ENCODE measurements at regions not wholly inside any gene's neighbourhood (a gene's known extent, or its start where the extent isn't known, plus 50 kb on each side); places are given as distances from the start of the nearest gene placed in this dataset.
"Not testable (repeated sequence)": the region's sequence is repeated elsewhere in the genome, so short reads cannot be mapped to it uniquely, and the experiment has no call there.

DNA sequence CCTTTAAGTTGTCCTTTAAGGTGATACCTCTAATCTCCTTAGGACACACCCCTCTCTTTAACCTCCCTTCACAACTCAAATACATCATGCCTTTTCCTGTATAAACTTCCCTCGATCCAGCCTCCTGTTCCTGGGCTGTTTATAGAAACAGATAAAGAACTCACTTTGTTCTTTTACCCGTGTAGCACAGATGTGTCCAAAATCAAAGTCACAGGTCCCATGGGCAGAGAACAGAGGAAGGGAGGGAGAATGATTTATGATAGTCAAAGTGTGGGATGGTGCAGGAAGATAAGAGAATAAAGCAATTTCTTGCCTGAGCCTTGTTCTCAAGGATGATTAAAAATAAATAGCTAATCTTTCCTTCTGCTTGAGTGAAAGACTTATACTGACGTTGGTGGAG, 50.3 kb upstream of the CABCOCO1 start:
- in situ Hi-C loops (cut with HindIII; ENCODE audit: low sequenced_read_pairs): no loop called here

DNA sequence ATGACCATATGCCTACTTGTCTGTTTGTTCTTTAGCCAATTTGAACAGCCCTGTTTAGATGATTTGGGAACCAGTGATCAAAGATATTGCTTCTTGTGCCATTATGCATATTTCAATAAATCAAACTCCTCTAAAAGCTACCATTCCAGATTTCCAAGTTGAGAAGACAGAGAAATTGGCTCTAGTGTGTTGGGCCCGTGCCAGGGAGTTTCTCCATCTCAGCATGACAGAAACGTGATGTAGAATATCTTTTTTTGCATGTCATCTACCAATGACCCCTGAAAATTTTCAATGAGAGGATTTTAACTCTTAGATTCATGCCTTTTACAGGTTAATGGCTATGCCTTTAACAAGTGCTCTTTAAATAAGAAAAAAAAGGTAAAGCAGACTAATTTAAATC, 50.7 kb upstream of the CABCOCO1 start:
- in situ Hi-C loops (cut with HindIII; ENCODE audit: low sequenced_read_pairs): no loop called here

DNA sequence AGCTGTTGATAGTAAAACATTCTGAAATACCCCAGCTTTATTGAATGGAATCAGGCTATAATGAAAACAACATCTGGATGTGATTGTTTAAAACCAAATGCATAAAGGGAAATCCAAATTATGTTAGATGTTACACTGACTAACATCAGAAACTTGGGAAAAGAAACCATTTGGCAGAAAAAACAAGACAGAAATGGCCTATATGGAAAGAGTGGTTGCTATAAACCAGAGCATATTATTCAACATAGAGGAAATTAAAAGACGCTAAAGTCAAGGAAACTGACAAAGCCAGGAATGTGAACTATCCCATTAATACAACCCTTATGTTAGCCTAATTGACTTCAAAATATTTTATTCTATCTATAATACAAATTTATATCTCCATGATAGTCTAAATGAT, 53.0 kb upstream of the CABCOCO1 start:
- in situ Hi-C loops (cut with HindIII; ENCODE audit: low sequenced_read_pairs): no loop called here

DNA sequence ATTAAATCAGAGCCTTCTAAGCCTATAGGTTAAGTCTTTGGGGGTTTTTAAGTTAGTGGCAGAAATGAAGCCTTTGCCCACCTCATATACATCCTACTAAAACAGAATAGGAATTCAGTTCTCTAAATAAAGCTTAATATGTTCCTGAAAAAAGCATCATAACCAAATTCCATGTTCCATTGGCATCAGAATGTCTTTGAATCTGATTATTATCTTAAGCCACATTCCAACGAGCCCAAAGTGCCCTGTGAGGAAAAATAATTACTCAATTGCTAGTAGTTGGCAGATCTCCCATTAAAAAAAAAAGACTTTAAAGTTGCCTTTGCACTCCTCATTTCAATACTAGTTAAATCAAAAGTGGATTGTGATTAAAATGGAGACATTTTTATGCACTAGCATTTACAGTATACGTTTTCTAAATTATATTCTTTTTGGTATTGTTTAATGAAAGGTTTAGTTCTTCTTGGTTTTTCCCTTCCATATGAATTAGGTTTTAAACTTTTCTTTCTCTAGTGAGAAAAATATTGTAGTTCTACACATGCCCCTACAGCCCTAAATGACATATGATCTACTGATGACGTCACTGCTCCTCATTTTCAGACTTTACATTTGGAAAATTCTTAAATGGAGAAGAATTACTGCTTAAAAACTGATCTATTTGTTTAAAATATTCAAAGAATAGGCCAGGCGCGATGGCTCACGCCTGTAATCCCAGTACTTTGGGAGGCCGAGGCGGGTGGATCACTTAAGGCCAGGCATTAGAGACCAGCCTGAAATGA, 54.3 kb upstream of the CABCOCO1 start:
- in situ Hi-C loops (cut with HindIII; ENCODE audit: low sequenced_read_pairs): no loop called here

DNA sequence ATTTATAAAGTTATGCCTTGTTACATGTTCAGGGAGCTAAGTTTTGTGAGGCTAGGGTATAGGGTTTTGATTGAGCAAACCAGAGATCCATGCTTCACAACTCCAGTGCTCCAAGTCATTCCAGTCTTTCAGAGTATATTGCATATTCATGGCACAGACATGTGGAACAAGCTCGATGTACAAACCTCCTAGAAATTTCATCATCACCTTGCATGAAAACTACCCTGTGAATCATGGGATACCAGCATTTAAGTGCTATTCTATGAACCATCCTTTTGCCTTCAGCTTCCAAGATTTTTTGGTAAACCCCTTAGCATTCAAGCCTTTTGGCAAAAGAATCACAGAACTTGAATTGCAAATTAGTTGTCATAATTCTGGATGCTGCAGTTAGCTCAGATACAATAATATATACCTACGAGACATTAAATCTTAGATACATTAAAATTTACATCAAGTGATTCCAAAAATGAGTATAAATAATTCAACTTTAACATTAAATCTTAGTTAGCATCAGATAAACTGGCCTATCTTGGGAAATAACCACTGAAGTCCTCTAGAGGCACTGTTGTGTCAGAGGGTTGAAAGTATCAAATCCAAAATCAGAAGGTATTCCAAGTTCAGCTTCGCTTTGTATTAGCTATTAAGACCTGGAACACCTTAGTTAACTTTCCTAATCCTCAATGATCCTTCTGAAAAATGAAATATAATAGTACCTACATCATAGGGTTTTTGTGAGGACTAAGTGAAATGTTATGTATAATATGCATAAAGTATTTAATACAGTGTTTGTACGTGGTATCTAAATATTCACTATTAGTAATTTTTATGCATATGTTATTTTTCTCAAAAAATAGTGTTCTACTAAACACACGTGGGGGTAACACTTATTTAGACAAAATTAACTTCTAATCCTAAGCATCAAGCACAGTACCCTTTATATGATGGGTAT, 55.5 kb upstream of the CABCOCO1 start:
- in situ Hi-C loops (cut with HindIII; ENCODE audit: low sequenced_read_pairs): no loop called here

DNA sequence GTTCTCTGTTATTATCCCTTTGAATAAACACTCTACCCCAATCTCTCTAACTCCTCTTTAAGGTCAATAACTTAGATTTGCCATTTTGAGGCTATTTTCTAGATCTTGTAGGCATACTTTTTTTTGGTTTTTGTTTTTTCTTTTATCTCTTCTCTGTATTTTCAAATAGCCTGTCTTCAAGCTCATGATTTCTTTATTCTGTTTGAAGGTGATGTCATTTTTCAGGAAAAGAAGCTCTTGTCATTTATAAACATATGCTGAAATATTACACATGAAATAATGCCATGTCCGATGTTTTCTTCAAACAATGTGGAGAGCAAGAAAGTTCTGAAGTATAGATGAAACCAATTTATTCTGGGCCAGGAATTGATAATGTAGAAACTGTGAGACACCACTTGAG, 57.5 kb upstream of the CABCOCO1 start:
- in situ Hi-C loops (cut with HindIII; ENCODE audit: low sequenced_read_pairs): no loop called here

DNA sequence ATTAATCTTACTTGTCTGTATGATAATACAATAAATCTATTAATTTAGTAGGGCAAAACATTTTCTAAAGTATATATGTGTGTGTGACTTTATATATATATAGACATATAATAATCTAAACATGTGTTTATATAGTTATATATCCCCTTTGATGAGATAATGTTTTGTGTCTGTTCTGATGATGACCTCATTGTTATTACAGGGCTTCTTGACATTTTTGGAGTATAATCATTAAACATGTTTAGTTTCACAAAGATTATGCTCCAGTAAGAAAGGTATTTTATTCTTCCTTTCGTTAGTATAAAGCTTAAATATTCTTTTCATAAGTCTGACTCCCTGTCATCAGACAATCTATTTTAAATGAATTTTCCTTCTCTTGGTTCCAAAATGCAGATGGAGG, 62.3 kb upstream of the CABCOCO1 start:
- in situ Hi-C loops (cut with HindIII; ENCODE audit: low sequenced_read_pairs): no loop called here

DNA sequence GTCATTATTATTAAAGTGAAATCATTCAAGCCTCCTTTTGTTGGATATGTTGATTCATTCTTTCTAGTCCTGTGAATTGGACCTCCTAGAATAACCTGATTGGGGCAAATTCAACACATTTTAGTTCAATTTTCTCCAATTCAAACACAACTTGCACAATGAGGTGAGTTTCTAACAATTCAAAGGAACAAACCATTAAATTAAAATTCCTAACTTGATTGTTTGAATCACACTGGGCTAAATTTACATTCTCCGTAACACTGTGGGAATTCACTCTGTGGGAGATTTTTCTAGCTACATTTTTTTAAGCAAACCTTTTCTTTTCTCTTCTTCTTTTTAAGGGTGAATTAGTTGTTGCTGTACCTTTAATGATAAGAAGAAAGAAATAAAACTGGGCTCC, 68.3 kb upstream of the CABCOCO1 start:
- in situ Hi-C loops (cut with HindIII; ENCODE audit: low sequenced_read_pairs): no loop called here

DNA sequence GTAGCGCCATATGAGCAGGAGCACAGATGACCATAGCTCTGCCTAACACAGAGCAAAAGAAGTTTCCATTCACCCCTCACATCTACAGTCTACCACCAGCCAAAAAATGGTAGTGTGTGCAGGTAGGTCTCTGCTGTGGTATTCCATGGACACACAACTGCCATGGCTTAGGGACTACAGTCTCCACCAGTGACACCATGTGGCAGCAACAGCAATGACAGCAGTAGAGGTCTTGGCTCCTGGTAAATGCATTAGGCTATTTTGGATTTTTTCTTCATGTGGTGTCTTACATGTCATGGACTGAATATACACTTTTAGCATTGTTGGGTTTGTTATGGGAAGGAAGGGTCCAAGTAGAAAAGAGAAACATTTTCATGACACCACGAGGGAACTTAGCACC, 70.1 kb upstream of the CABCOCO1 start:
- in situ Hi-C loops (cut with HindIII; ENCODE audit: low sequenced_read_pairs): no loop called here

DNA sequence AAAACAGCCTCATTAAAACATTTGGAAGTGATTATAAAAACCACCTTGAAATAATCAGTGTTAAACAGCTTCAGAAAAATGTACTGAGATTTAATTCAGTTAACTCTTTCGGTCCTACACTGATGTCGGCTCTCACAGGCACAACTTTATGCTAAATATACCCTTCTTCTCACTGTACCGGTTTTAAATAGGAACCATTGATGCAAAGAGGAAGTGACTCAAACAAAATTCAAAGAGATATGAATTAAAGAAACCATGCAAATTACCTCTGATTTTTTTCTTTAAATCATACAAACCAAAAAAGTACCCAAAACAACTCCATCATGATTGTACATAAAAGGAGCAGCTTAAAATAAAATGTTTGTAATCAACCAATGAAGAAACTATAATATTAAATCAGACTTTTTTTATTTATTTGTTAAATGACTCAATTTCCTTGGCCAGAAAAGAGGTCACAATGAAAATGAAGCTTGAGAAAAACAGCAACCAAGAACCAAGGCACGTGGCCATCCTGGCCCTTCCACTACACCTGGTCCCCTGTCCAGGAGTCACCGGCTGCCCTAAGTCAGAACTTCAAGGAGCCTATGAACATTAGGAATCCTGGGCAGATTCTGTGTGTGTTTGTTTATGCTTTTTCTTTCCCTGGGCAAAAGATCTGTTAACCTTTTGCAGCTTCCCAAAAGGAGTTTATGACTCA, 73.0 kb upstream of the CABCOCO1 start:
- in situ Hi-C loops (cut with HindIII; ENCODE audit: low sequenced_read_pairs): no loop called here

DNA sequence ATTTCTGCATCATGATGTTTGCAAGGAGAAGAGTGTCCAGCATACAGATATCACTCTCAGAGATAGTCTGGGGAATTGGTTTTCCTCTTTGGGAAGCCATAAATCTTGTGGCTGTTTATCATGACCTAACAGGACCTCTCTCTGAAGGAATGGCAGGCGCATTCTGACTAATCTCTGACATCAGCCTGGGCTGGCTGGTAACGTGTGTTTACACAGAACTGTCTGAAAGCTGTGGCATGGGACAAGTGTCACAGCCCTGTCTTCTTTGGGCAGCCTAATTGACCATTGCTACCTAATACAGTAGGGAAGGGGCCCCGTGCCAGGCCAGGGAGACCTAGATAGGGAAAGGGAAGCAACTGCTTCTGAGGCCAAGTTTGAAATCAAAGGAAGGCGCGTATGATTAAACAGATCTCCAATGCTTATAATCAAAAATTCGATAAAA, 73.9 kb upstream of the CABCOCO1 start:
- in situ Hi-C loops (cut with HindIII; ENCODE audit: low sequenced_read_pairs): no loop called here

DNA sequence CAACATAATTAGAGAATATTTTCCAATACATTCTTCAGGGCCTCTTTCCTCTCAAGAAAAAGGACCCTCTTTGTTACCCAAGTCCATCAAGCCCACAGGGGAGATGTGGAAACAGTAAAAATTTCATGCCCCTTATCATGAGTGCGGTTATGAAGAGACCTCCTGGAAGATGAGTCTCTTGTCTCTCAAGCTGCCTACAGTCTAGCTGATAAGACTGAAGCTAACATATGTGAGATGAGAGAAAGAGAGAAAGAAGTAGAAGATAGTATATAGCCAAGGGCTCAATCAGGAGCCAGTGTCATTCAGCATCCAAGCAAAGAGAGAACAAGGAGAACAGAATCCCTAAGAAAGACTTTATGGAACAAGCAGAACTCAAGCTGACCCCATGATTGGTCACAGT, 75.9 kb upstream of the CABCOCO1 start:
- in situ Hi-C loops (cut with HindIII; ENCODE audit: low sequenced_read_pairs): no loop called here

DNA sequence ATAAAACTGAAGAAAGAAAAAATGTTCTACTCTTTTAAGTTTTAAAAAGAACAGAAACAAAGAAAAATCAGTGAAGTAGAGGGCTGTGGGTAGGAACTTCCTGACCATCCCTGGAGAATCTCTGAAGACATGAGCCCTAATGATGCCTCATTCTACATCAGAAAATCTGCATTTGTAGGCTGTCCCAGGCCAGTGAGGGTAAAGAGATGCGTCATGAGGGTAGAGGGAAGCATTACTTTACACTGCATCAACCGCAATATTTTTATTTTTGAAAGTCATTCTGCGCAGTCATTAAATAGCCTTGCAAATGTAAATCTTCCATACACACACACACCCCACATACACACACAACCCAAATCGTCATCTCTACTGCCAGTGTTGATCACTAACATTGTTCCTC, 82.1 kb upstream of the CABCOCO1 start:
- in situ Hi-C loops (cut with HindIII; ENCODE audit: low sequenced_read_pairs): no loop called here

DNA sequence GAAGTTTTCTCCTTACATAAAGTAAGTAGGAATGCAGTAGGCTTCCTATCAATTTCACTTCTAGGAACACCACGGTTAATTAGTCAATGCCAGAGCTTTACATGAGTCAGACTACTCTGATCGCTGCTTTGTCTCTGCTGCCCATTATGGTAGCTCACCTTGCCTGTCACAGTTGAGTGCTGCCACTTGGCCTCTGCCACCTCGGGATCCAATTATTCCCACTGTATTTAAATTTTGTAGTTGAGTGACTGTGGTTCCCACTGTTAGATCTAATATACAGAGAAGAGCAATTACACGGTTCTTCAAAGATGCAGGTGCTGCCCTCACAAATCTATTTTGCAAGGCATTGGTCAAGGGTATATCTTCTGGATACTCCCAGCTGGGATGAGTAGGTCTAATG, 92.5 kb upstream of the CABCOCO1 start:
- in situ Hi-C loops (cut with HindIII; ENCODE audit: low sequenced_read_pairs): not testable (repeated sequence)

DNA sequence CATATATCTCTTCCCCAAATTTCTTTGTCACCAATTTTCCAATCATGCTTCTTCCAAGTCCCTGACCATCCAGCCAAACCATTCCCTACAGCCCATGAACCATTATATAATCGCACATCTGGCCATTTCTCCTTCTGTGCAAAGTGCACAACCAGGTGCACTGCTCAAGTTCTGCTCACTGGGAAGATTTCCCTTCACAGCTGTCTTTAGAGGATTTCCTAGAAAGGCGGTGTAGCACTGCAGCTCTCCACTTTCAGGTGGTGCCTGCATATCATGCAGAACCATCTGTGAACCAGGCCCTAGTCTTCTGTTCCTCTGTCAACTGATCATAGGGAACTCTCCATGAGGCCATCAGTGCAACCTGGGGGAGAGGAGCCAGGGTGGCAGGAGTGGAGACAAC, 95.0 kb upstream of the CABCOCO1 start:
- in situ Hi-C loops (cut with HindIII; ENCODE audit: low sequenced_read_pairs): no loop called here

DNA sequence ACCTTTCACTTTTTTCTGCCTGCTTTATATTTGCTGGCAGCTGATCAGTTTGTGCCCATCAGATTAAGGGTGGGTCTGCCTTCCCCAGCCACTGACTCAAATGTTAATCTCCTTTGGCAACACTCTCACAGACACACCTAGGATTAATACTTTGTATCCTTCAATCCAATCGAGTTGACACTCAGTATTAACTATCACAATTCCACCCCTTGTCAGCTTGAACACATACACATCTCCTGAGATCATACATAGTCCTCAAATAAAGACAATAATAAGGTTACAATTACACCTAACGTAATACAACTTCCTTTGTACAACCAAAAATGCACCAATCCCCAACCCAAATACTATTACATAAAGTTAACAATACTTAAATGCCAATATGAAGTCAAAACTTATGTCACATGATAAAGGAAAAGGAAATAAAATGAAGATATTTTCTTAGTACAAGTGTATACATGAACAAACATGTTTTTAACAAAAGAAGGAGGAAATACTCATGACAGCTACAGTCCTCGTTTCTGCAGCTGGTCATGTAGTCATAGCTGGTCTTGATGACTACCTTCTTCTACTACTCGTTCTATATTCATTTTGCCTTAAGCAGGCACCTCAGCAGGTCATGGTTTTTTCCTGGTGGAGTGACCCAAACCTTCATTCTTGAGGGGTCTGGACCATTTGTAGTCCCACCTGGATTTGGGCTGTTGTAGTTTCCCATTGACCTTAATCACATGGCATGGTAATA, 96.7 kb upstream of the CABCOCO1 start:
- in situ Hi-C loops (cut with HindIII; ENCODE audit: low sequenced_read_pairs): no loop called here

DNA sequence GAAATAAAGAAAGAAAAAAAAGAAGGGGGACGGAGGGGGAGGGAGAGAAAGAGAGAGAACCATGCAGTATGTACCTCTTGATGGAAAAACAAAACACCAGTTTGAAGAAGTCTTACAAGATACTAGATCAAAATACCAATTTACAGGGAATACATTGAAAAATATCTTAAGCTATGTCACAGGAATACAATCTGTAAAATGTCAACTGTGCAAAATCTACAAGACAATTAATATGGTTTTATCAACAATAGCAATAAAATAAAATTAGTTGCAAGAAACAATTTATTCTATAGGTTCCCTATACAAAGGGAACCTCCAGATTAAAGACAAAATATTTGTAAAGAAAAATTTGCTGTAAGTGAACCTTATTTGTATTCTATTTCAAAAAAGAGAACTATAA, 98.3 kb upstream of the CABCOCO1 start:
- in situ Hi-C loops (cut with HindIII; ENCODE audit: low sequenced_read_pairs): no loop called here

DNA sequence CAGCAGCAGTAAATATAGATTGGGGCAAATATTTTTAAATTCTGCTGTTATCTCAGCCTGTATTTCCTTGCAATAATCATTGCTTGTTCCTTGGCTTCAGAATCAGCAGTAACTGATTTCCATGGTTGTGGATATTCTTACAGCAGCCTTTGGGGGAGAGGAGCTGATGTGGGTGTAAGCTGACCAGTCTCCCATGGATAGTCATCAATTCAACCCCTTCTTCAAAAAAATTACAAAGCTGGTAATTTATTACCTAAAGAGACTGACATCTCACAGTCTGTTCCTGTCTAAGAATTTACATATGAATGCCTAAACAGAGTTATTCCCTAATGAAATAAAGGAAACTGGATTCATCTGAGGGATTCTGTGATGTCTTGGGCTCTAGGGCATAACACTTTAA, 103.1 kb upstream of the CABCOCO1 start:
- in situ Hi-C loops (cut with HindIII; ENCODE audit: low sequenced_read_pairs): no loop called here

DNA sequence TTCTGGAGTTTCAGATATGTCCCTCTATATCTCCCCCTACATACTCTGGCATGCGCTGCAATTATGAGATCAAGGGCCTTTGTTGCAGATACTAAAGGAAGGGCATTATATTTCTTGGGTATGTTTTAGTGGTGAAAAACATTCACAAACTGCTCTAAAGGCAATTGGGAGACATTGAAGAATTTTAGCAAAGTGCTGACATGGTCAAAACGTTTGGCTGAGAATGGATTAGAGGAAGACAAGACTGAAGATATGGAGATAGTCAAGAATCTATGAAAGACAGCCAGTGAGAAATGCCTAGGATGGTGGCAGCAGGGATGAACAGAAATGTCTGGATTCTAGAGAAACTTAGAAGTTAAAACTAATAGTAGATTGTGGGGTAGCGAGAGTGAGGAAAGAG, 104.5 kb upstream of the CABCOCO1 start:
- in situ Hi-C loops (cut with HindIII; ENCODE audit: low sequenced_read_pairs): no loop called here

DNA sequence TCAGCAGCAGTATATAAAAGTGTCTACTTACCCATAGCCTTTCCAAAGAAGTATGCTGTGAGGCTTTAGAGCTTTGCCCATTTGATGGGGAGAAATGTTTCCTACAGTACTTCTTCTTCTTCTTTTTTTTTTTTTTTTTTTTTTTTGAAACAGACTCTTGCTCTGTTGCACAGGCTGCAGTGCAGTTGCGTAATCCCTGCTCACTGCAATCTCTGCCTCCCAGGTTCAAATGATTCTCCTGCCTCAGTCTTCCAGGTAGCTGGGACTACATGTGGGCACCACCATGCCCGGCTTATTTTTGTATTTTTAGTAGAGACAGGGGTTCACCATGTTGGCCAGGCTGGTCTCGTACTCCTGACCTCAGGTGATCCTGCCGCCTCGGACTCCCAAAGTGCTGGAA, 101.7 kb upstream of the TMEM26 start:
- in situ Hi-C loops (cut with HindIII; ENCODE audit: low sequenced_read_pairs): loop anchor here (5.0 kb wide), 1 partner anchor 67 kb away; no protein-coding TSS in a partner anchor

DNA sequence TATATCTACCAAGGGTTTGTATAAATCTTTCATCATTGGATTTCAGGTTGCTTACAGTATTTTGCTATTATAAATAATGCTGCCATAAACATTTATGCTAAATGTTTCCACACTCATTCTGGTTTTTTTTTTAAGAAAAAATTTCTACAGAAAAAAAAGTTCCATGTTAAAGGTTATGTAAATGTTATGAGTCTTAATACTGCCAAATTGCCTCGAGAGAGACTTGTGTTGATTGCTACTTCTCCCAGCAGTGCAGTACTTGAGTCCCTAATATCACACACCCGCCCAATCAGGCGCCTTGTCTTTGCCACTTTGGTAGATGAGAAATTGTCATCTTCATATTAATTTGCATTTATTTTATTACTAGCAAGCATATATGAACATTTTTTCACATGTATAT, 96.7 kb upstream of the TMEM26 start:
- in situ Hi-C loops (cut with HindIII; ENCODE audit: low sequenced_read_pairs): loop anchor here (5.0 kb wide), 1 partner anchor 72 kb away; no protein-coding TSS in a partner anchor

Data from endothelial cell of hepatic sinusoid (primary cell).